Sigmoid colon (tissue), 6 donors: ENCODE measurements at regions not wholly inside any gene's neighbourhood (a gene's known extent, or its start where the extent isn't known, plus 50 kb on each side); places are given as distances from the start of the nearest gene placed in this dataset.

Source experiments
- DNase-seq: peaks from one replicate; pipeline ENCODE4 v3.0.0-alpha.2; 2019
- H3K27ac ChIP-seq, 4 donors: fragments of 200-600 bp; sonication (generic); one replicate each; pipeline ENCODE4 v1.5.1; 2016 to 2019; ENCODE audit warnings: mild to moderate bottlenecking in 1 of 4
- H3K27me3 ChIP-seq, 3 donors: fragments of 200-600 bp; sonication (generic); one replicate each; pipeline ENCODE4 v1.5.1; 2019; ENCODE audit warnings: mild to moderate bottlenecking in 1 of 3
- H3K36me3 ChIP-seq, 4 donors: fragments of 200-600 bp; sonication (generic); one replicate each; pipeline ENCODE4 v1.5.1; 2016 to 2019
- H3K4me1 ChIP-seq, 4 donors: fragments of 200-600 bp; sonication (generic); one replicate each; pipeline ENCODE4 v1.5.1; 2017 to 2019
- H3K4me3 ChIP-seq, 4 donors: fragments of 200-600 bp; sonication (generic); one replicate each; pipeline ENCODE4 v1.5.1; 2017 to 2019; ENCODE audit warnings: mild to moderate bottlenecking in 2 of 4, moderate library complexity in 1 of 4
- H3K9me3 ChIP-seq, 4 donors: fragments of 200-600 bp in 3 of 4; sonication (generic) in 3 of 4; one replicate each; pipeline versions ENCODE4 v1.5.1 to v1.6.1; 2013 to 2019
- CTCF ChIP-seq, 4 experiments: fragments of 450-650 bp in 3 of 4; fragments of 200-600 bp in 1 of 4; IDR thresholded peaks; one replicate each; pipeline ENCODE4 v1.5.1; 2016 to 2019; ENCODE audit warnings: antibody characterized with exemption in 4 of 4, mild to moderate bottlenecking in 3 of 4, moderate library complexity in 2 of 4
- EP300 ChIP-seq, 4 donors: sonication (generic); formaldehyde crosslinking; IDR thresholded peaks; one replicate each; pipeline ENCODE4 v1.6.1; 2017; ENCODE audit warnings: antibody characterized with exemption in 4 of 4
- POLR2A ChIP-seq, 2 donors: fragments of 450-650 bp; IDR thresholded peaks; one replicate each; pipeline ENCODE4 v1.6.1; 2016; ENCODE audit warnings: antibody characterized with exemption in 2 of 2, mild to moderate bottlenecking in 2 of 2, moderate library complexity in 2 of 2
- POLR2AphosphoS5 ChIP-seq, 4 donors: sonication (generic); formaldehyde crosslinking; IDR thresholded peaks; one replicate each; pipeline ENCODE4 v1.6.1; 2017; ENCODE audit warnings: antibody characterized with exemption in 4 of 4
- WGBS, 2 donors: extraction: QIAGEN DNeasy Blood & Tissue Kit; methylation state at CpG; one replicate each; pipeline ENCODE4 v1.1.7; 2013; 5-methylcytosine and 5-hydroxymethylcytosine counted together
- intact Hi-C: fragments of 100-400 bp; cut with DNase I; formaldehyde crosslinking; loops from one replicate; pipeline ENCODE4 v1.15.1; 2023
- donor health status: healthy with polysubstance abuse.
- donor health status: healthy.

- Histone ChIP-seq H3K27ac (no peak overlapping the region), H3K36me3 (no peaks in the 10 kb centered on the region), H3K4me3 (no peak overlapping the region), H3K9me3 (no peaks in the 10 kb centered on the region), H3K4me1 (no peaks in the 10 kb centered on the region), H3K27me3 (no peaks in the 10 kb centered on the region)
- intact Hi-C loops = no loop called here
- DNase-seq = no peak
- WGBS, 2 donors = 93 to 98% methylated on average over 1 of the region's 1 CpG
- TF ChIP-seq POLR2A (IDR thresholded peaks at IDR 0.05) (no peak), EP300 (IDR thresholded peaks at IDR 0.05) (no peak), POLR2AphosphoS5 (IDR thresholded peaks at IDR 0.05) (no peak), CTCF (IDR thresholded peaks at IDR 0.05) (no peak)
These were observed 126.5 kb upstream of the MAST4 start for GRCh38 chr5:66469684-66470083.

GRCh38 chr5:66472010-66472409 lies 124.2 kb upstream of the MAST4 start:
- TF ChIP-seq POLR2AphosphoS5 (IDR thresholded peaks at IDR 0.05) = no peak
- no peak for TF ChIP-seq CTCF (IDR thresholded peaks at IDR 0.05)
- no peak for TF ChIP-seq POLR2A (IDR thresholded peaks at IDR 0.05)
- no peak for TF ChIP-seq EP300 (IDR thresholded peaks at IDR 0.05)
- Histone ChIP-seq H3K9me3 (no peaks in the 10 kb centered on the region), H3K4me3 (no peak overlapping the region), H3K27ac (no peak overlapping the region), H3K4me1 (no peaks in the 10 kb centered on the region), H3K27me3 (no peaks in the 10 kb centered on the region), H3K36me3 (no peaks in the 10 kb centered on the region)
- WGBS, 2 donors = 81 to 85% methylated on average over 1 of the region's 1 CpG
- intact Hi-C loops = no loop called here
- no peak for DNase-seq

- Histone ChIP-seq H3K4me1 (no peaks in the 10 kb centered on the region), H3K36me3 (no peaks in the 10 kb centered on the region), H3K27ac (no peak overlapping the region), H3K9me3 (no peaks in the 10 kb centered on the region), H3K27me3 (no peaks in the 10 kb centered on the region), H3K4me3 (no peak overlapping the region)
- 88 to 91% methylated on average over 4 of the region's 4 CpGs for WGBS, 2 donors
- no peak for TF ChIP-seq POLR2AphosphoS5 (IDR thresholded peaks at IDR 0.05)
- no peak for DNase-seq
- intact Hi-C loops = no loop called here
These were observed 120.5 kb upstream of the MAST4 start for GRCh38 chr5:66475731-66476130.

GRCh38 chr5:66477596-66477995 lies 118.6 kb upstream of the MAST4 start:
- TF ChIP-seq EP300 (IDR thresholded peaks at IDR 0.05) = no peak
- TF ChIP-seq POLR2AphosphoS5 (IDR thresholded peaks at IDR 0.05) = no peak
- intact Hi-C loops = no loop called here
- H3K4me1 ChIP-seq = no peaks in the 10 kb centered on the region
- H3K27ac ChIP-seq = no peak overlapping the region
- DNase-seq = no peak
- H3K9me3 ChIP-seq = no peaks in the 10 kb centered on the region
- no peak overlapping the region for H3K4me3 ChIP-seq
- no peaks in the 10 kb centered on the region for H3K27me3 ChIP-seq
- 80 to 91% methylated on average over 2 of the region's 2 CpGs for WGBS, 2 donors
- no peaks in the 10 kb centered on the region for H3K36me3 ChIP-seq

GRCh38 chr5:66494437-66494836 lies 101.8 kb upstream of the MAST4 start:
- DNase-seq = no peak
- TF ChIP-seq POLR2AphosphoS5 (IDR thresholded peaks at IDR 0.05) = no peak
- TF ChIP-seq CTCF (IDR thresholded peaks at IDR 0.05) = no peak
- TF ChIP-seq POLR2A (IDR thresholded peaks at IDR 0.05) = no peak
- no peak for TF ChIP-seq EP300 (IDR thresholded peaks at IDR 0.05)
- H3K27me3 ChIP-seq = no peaks in the 10 kb centered on the region
- WGBS, 2 donors = 70 to 75% methylated on average over 5 of the region's 5 CpGs
- H3K9me3 ChIP-seq = peaks cover 0 to 6% (median under 1%) of the 10 kb centered on the region in 4 donors
- intact Hi-C loops = no loop called here
- H3K4me3 ChIP-seq = no peak overlapping the region
- H3K36me3 ChIP-seq = no peaks in the 10 kb centered on the region
- H3K27ac ChIP-seq = no peak overlapping the region
- H3K4me1 ChIP-seq = no peaks in the 10 kb centered on the region

- Histone ChIP-seq H3K27me3 (no peaks in the 10 kb centered on the region), H3K36me3 (no peaks in the 10 kb centered on the region), H3K27ac (no peak overlapping the region), H3K4me1 (no peaks in the 10 kb centered on the region), H3K9me3 (no peaks in the 10 kb centered on the region), H3K4me3 (no peak overlapping the region)
- intact Hi-C loops = no loop called here
- 84 to 89% methylated on average over 4 of the region's 4 CpGs for WGBS, 2 donors
- DNase-seq = no peak
- TF ChIP-seq CTCF (IDR thresholded peaks at IDR 0.05) (no peak), POLR2AphosphoS5 (IDR thresholded peaks at IDR 0.05) (no peak), POLR2A (IDR thresholded peaks at IDR 0.05) (no peak), EP300 (IDR thresholded peaks at IDR 0.05) (no peak)
These were observed 97.4 kb upstream of the MAST4 start for GRCh38 chr5:66498791-66499207.
